ENCODE measurements at regions not wholly inside any gene's neighbourhood (a gene's known extent, or its start where the extent isn't known, plus 50 kb on each side); places are given as distances from the start of the nearest gene placed in this dataset.

GRCh38 chr2:156935616-156936015, 321.9 kb upstream of the GALNT5 start:
- Histone ChIP-seq H3K4me1 (no peaks in the 10 kb centered on the region), H3K27me3 (no peaks in the 10 kb centered on the region), H3K4me3 (no peak overlapping the region), H3K27ac (no peak overlapping the region), H3K9me3 (no peaks in the 10 kb centered on the region), H3K36me3 (ENCODE audit: low read depth, missing control alignments) (no peaks in the 10 kb centered on the region)
- DNase-seq = no peak
- TF ChIP-seq, protein P1, sequence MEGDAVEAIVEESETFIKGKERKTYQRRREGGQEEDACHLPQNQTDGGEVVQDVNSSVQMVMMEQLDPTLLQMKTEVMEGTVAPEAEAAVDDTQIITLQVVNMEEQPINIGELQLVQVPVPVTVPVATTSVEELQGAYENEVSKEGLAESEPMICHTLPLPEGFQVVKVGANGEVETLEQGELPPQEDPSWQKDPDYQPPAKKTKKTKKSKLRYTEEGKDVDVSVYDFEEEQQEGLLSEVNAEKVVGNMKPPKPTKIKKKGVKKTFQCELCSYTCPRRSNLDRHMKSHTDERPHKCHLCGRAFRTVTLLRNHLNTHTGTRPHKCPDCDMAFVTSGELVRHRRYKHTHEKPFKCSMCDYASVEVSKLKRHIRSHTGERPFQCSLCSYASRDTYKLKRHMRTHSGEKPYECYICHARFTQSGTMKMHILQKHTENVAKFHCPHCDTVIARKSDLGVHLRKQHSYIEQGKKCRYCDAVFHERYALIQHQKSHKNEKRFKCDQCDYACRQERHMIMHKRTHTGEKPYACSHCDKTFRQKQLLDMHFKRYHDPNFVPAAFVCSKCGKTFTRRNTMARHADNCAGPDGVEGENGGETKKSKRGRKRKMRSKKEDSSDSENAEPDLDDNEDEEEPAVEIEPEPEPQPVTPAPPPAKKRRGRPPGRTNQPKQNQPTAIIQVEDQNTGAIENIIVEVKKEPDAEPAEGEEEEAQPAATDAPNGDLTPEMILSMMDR (IDR thresholded peaks at IDR 0.05) = no peak
- no peak for TF ChIP-seq POLR2A (IDR thresholded peaks at IDR 0.05)
- intact Hi-C loops (cut with DNase I; ENCODE audit: low total_unique reads) = no loop called here
- 82 to 85% methylated on average over 5 of the region's 5 CpGs for WGBS, 2 donors

- Histone ChIP-seq H3K9me3 (no peaks in the 10 kb centered on the region), H3K4me1 (no peaks in the 10 kb centered on the region), H3K27me3 (no peaks in the 10 kb centered on the region), H3K27ac (no peak overlapping the region), H3K36me3 (ENCODE audit: low read depth, missing control alignments) (no peaks in the 10 kb centered on the region), H3K4me3 (no peak overlapping the region)
- intact Hi-C loops (cut with DNase I; ENCODE audit: low total_unique reads) = no loop called here
- WGBS, 2 donors = 93 to 97% methylated on average over 1 of the region's 1 CpG
- no peak for DNase-seq
- TF ChIP-seq, protein P1 (IDR thresholded peaks at IDR 0.05) = no peak
- no peak for TF ChIP-seq POLR2A (IDR thresholded peaks at IDR 0.05)
Observed at GRCh38 chr2:156937430-156937829, 320.1 kb upstream of the GALNT5 start.

DNA sequence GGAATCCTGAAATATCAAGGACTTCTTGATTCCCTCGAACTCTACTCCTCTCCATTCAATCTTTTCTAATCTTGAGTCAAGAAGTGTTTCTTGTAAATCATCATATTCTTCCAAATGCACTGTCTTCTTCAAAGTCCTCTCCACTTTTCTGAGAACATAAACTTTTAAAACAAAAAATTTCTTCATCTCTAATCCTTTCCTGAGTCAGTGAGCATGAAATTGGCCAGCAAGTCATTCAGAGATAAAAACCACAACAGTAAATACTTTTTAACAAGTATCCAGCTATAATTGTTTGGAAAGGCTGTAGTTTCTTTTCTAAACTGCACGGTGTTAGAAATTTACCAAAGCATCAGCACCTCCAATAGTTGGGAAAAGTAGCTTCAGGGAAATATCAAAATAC, 312.6 kb upstream of the GALNT5 start:
- intact Hi-C loops (cut with DNase I; ENCODE audit: low total_unique reads) = no loop called here

GRCh38 chr2:156947261-156947660, 310.2 kb upstream of the GALNT5 start:
- WGBS, 2 donors = 100% methylated on average over 1 of the region's 1 CpG
- H3K36me3 ChIP-seq (ENCODE audit: low read depth, missing control alignments) = no peaks in the 10 kb centered on the region
- H3K27ac ChIP-seq = no peak overlapping the region
- intact Hi-C loops (cut with DNase I; ENCODE audit: low total_unique reads) = no loop called here
- H3K4me3 ChIP-seq = no peak overlapping the region
- H3K4me1 ChIP-seq = no peaks in the 10 kb centered on the region
- TF ChIP-seq POLR2A (IDR thresholded peaks at IDR 0.05) = no peak
- TF ChIP-seq, protein P1 (IDR thresholded peaks at IDR 0.05) = no peak
- DNase-seq = no peak
- no peaks in the 10 kb centered on the region for H3K9me3 ChIP-seq
- no peaks in the 10 kb centered on the region for H3K27me3 ChIP-seq

More for the DNA sequence above, 312.6 kb upstream of the GALNT5 start:
- 53 to 58% methylated on average over 2 of the region's 2 CpGs for whole genome bisulfite sequencing, 2 donors
- Histone ChIP-seq H3K4me3 (no peak overlapping the region), H3K9me3 (no peaks in the 10 kb centered on the region), H3K27ac (no peak overlapping the region), H3K27me3 (no peaks in the 10 kb centered on the region), H3K4me1 (no peaks in the 10 kb centered on the region), H3K36me3 (ENCODE audit: low read depth, missing control alignments) (no peaks in the 10 kb centered on the region)
- DNase-seq = no peak
- TF ChIP-seq, protein P1 (IDR thresholded peaks at IDR 0.05) = no peak
- no peak for TF ChIP-seq POLR2A (IDR thresholded peaks at IDR 0.05)

DNA sequence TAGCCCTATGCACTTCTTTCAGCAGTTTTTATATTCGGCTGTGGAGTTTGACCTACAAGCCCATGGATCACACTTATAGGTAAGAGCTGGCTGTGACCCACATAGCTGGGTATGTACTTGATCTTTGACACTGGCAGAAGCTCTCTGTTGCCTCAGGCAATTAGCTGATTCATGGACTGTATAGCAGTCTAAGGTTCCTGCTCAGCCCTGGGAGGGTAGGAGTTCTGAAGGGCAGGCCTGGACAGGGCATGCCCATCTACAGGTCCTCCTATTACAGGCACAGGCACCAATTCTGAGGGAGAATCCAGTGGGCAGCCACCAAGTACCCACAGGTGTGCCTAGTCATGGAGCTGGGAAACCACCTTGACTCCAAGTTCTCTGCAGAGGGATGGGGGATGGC, 301.8 kb upstream of the GALNT5 start:
- DNase-seq = no peak
- H3K27me3 ChIP-seq = no peaks in the 10 kb centered on the region
- 86 to 95% methylated on average over 1 of the region's 1 CpG for WGBS, 2 donors

More for the DNA sequence above, 301.8 kb upstream of the GALNT5 start:
- no peaks in the 10 kb centered on the region for H3K9me3 ChIP-seq
- H3K27ac ChIP-seq = no peak overlapping the region
- intact Hi-C loops (cut with DNase I; ENCODE audit: low total_unique reads) = no loop called here
- no peaks in the 10 kb centered on the region for H3K36me3 ChIP-seq (ENCODE audit: low read depth, missing control alignments)
- H3K4me3 ChIP-seq = no peak overlapping the region
- no peaks in the 10 kb centered on the region for H3K4me1 ChIP-seq
- TF ChIP-seq POLR2A (IDR thresholded peaks at IDR 0.05) = no peak
- TF ChIP-seq, protein P1 (IDR thresholded peaks at IDR 0.05) = no peak

All from testis (tissue), 2 donors.